ENCODE measurements at regions not wholly inside any gene's neighbourhood (a gene's known extent, or its start where the extent isn't known, plus 50 kb on each side); places are given as distances from the start of the nearest gene placed in this dataset.

GRCh38 chr21:28598214-28598613 lies 394.5 kb downstream of the LTN1 start:
- TF ChIP-seq POLR2A (IDR thresholded peaks at IDR 0.05) (no peak), CTCF (IDR thresholded peaks at IDR 0.05) (no peak)
